Rectal smooth muscle tissue (tissue), 1 donor: ENCODE measurements at regions not wholly inside any gene's neighbourhood (a gene's known extent, or its start where the extent isn't known, plus 50 kb on each side); places are given as distances from the start of the nearest gene placed in this dataset.

Source experiments
- H3K27ac ChIP-seq: one replicate; pipeline ENCODE4 v1.7.0; 2013; ENCODE audit warnings: low read depth, low read length, inconsistent platforms
- H3K27me3 ChIP-seq: one replicate; pipeline ENCODE4 v1.7.0; 2013; ENCODE audit warnings: low read length; ENCODE audit not compliant: control insufficient read depth, insufficient read depth
- H3K36me3 ChIP-seq: one replicate; pipeline ENCODE4 v1.7.0; 2013; ENCODE audit warnings: low read length; ENCODE audit not compliant: control insufficient read depth, insufficient read depth
- H3K4me1 ChIP-seq: one replicate; pipeline ENCODE4 v1.7.0; 2013; ENCODE audit warnings: low read length; ENCODE audit not compliant: control insufficient read depth, insufficient read depth
- H3K4me3 ChIP-seq: one replicate; pipeline ENCODE4 v1.7.0; 2013; ENCODE audit warnings: low read length
- H3K9ac ChIP-seq: one replicate; pipeline ENCODE4 v1.7.0; 2013; ENCODE audit warnings: low read length

- no peaks in the 10 kb centered on the region for H3K27me3 ChIP-seq
- H3K4me3 ChIP-seq: no peak overlapping the region
- H3K27ac ChIP-seq: peak overlapping the region; percentile 84
- no peaks in the 10 kb centered on the region for H3K36me3 ChIP-seq
- no peak overlapping the region for H3K9ac ChIP-seq
- peaks cover 24% of the 10 kb centered on the region for H3K4me1 ChIP-seq
Measured at GRCh38 chr12:92027243-92027642, 118.4 kb downstream of the BTG1 start.

- Histone ChIP-seq H3K9ac (no peak overlapping the region), H3K36me3 (no peaks in the 10 kb centered on the region), H3K27ac (no peak overlapping the region), H3K4me3 (no peak overlapping the region), H3K4me1 (peaks cover 24% of the 10 kb centered on the region), H3K27me3 (no peaks in the 10 kb centered on the region)
Measured at GRCh38 chr12:92025462-92026207, 120.0 kb downstream of the BTG1 start.

- no peak overlapping the region for H3K27ac ChIP-seq
- H3K4me3 ChIP-seq: no peak overlapping the region
- H3K27me3 ChIP-seq: no peaks in the 10 kb centered on the region
- no peak overlapping the region for H3K9ac ChIP-seq
- H3K4me1 ChIP-seq: no peaks in the 10 kb centered on the region
- H3K36me3 ChIP-seq: no peaks in the 10 kb centered on the region
Measured at GRCh38 chr12:92022093-92022492, 123.6 kb downstream of the BTG1 start.

GRCh38 chr12:92021666-92022035 is 124.0 kb downstream of the BTG1 start:
- no peaks in the 10 kb centered on the region for H3K4me1 ChIP-seq
- H3K27ac ChIP-seq: no peak overlapping the region
- no peak overlapping the region for H3K4me3 ChIP-seq

GRCh38 chr12:92020983-92021665 is 124.5 kb downstream of the BTG1 start:
- H3K9ac ChIP-seq: no peak overlapping the region
- H3K27me3 ChIP-seq: no peaks in the 10 kb centered on the region
- H3K4me3 ChIP-seq: no peak overlapping the region
- H3K27ac ChIP-seq: no peak overlapping the region
- H3K4me1 ChIP-seq: no peaks in the 10 kb centered on the region
- no peaks in the 10 kb centered on the region for H3K36me3 ChIP-seq

More at GRCh38 chr12:92021666-92022035, 124.0 kb downstream of the BTG1 start:
- H3K27me3 ChIP-seq: no peaks in the 10 kb centered on the region
- no peaks in the 10 kb centered on the region for H3K36me3 ChIP-seq
- H3K9ac ChIP-seq: no peak overlapping the region

- no peaks in the 10 kb centered on the region for H3K36me3 ChIP-seq
- no peaks in the 10 kb centered on the region for H3K27me3 ChIP-seq
- no peaks in the 10 kb centered on the region for H3K4me1 ChIP-seq
- H3K4me3 ChIP-seq: no peak overlapping the region
- no peak overlapping the region for H3K27ac ChIP-seq
- no peak overlapping the region for H3K9ac ChIP-seq
Measured at GRCh38 chr12:92019491-92020277, 126.0 kb downstream of the BTG1 start.

GRCh38 chr12:92012691-92013090 is 133.0 kb downstream of the BTG1 start:
- no peaks in the 10 kb centered on the region for H3K27me3 ChIP-seq
- H3K4me1 ChIP-seq: no peaks in the 10 kb centered on the region

GRCh38 chr12:92010853-92011701 is 134.6 kb downstream of the BTG1 start:
- Histone ChIP-seq H3K27me3 (no peaks in the 10 kb centered on the region), H3K27ac (no peak overlapping the region), H3K4me3 (no peak overlapping the region), H3K9ac (no peak overlapping the region), H3K36me3 (no peaks in the 10 kb centered on the region), H3K4me1 (no peaks in the 10 kb centered on the region)

More at GRCh38 chr12:92012691-92013090, 133.0 kb downstream of the BTG1 start:
- no peak overlapping the region for H3K27ac ChIP-seq
- H3K36me3 ChIP-seq: no peaks in the 10 kb centered on the region
- H3K9ac ChIP-seq: no peak overlapping the region
- no peak overlapping the region for H3K4me3 ChIP-seq

- Histone ChIP-seq H3K4me3 (no peak overlapping the region), H3K27me3 (no peaks in the 10 kb centered on the region), H3K27ac (no peak overlapping the region), H3K9ac (no peak overlapping the region), H3K4me1 (no peaks in the 10 kb centered on the region), H3K36me3 (no peaks in the 10 kb centered on the region)
Measured at GRCh38 chr12:92010368-92010767, 135.3 kb downstream of the BTG1 start.

- no peak overlapping the region for H3K4me3 ChIP-seq
- no peak overlapping the region for H3K27ac ChIP-seq
- H3K9ac ChIP-seq: no peak overlapping the region
- no peaks in the 10 kb centered on the region for H3K27me3 ChIP-seq
- H3K4me1 ChIP-seq: no peaks in the 10 kb centered on the region
- H3K36me3 ChIP-seq: no peaks in the 10 kb centered on the region
Measured at GRCh38 chr12:92008345-92008744, 137.3 kb downstream of the BTG1 start.

GRCh38 chr12:92007787-92008186 is 137.9 kb downstream of the BTG1 start:
- Histone ChIP-seq H3K4me1 (no peaks in the 10 kb centered on the region), H3K9ac (no peak overlapping the region), H3K36me3 (no peaks in the 10 kb centered on the region), H3K27me3 (no peaks in the 10 kb centered on the region), H3K4me3 (no peak overlapping the region), H3K27ac (no peak overlapping the region)

- no peaks in the 10 kb centered on the region for H3K27me3 ChIP-seq
- H3K27ac ChIP-seq: no peak overlapping the region
- no peak overlapping the region for H3K9ac ChIP-seq
- H3K36me3 ChIP-seq: no peaks in the 10 kb centered on the region
- H3K4me3 ChIP-seq: no peak overlapping the region
- no peaks in the 10 kb centered on the region for H3K4me1 ChIP-seq
Measured at GRCh38 chr12:92003701-92004100, 141.9 kb downstream of the BTG1 start.
